PC-9 (cell line): ENCODE measurements at regions not wholly inside any gene's neighbourhood (a gene's known extent, or its start where the extent isn't known, plus 50 kb on each side); places are given as distances from the start of the nearest gene placed in this dataset.

Experiments
- BruUV-seq: library from RNA; stranded (reverse); fragments of 400-500 nt; replicated peaks from 2 replicates; lab custom pipeline; 2021; lab: Mats Ljungman, UMichigan
- CTCF ChIA-PET: fragments of 300-600 bp; sonication (Branson Sonifier 250); formaldehyde crosslinking; loops from one replicate; lab custom pipeline; 2022; ENCODE audit warnings: antibody characterized with exemption; lab: Charles Lee
- POLR2A ChIA-PET: fragments of 300-600 bp; sonication (Branson Sonifier 250); formaldehyde crosslinking; loops from one replicate; lab custom pipeline; 2022; ENCODE audit warnings: antibody characterized with exemption; ENCODE audit not compliant: unreplicated experiment; lab: Charles Lee
- DNase-seq, 2 experiments: peaks; one replicate each; pipeline versions ENCODE4 v3.0.0 to v3.0.0-alpha.2; 2015 to 2022; ENCODE audit warnings: mixed read lengths in 1 of 2
- H2AFZ ChIP-seq: fragments of 200-600 bp; sonication (generic); 2 replicates; pipeline ENCODE4 v1.8.1; 2017; ENCODE audit warnings: antibody characterized with exemption
- H3F3A ChIP-seq: fragments of 200-600 bp; sonication (generic); 2 replicates; pipeline ENCODE4 v1.8.1; 2017; ENCODE audit warnings: antibody characterized with exemption, mild to moderate bottlenecking, low read depth; ENCODE audit not compliant: insufficient read depth
- H3K27ac ChIP-seq: fragments of 200-600 bp; sonication (generic); 2 replicates; pipeline ENCODE4 v1.6.1; 2016; ENCODE audit warnings: mixed run types
- H3K27me3 ChIP-seq: fragments of 200-600 bp; sonication (generic); 2 replicates; pipeline ENCODE4 v1.6.1; 2016; ENCODE audit warnings: low read depth, mixed run types; ENCODE audit not compliant: insufficient read depth
- H3K36me3 ChIP-seq: fragments of 200-600 bp; sonication (generic); 2 replicates; pipeline ENCODE4 v1.6.1; 2016; ENCODE audit warnings: low read depth, mixed run types
- H3K4me1 ChIP-seq: fragments of 200-600 bp; sonication (generic); replicated peaks from 2 replicates; pipeline ENCODE4 v1.6.1; 2016; ENCODE audit warnings: mixed run types; ENCODE audit not compliant: insufficient read depth
- H3K4me2 ChIP-seq: fragments of 200-600 bp; sonication (generic); 2 replicates; pipeline ENCODE4 v1.6.1; 2017; ENCODE audit warnings: mixed run types
- H3K4me3 ChIP-seq: fragments of 200-600 bp; sonication (generic); 2 replicates; pipeline ENCODE4 v1.6.1; 2016; ENCODE audit warnings: mixed run types
- H3K79me2 ChIP-seq: fragments of 200-600 bp; sonication (generic); 2 replicates; pipeline ENCODE4 v1.6.1; 2017; ENCODE audit warnings: low read depth, mixed run types
- H3K9me2 ChIP-seq: fragments of 200-600 bp; sonication (generic); 2 replicates; pipeline ENCODE4 v1.8.1; 2017; ENCODE audit warnings: mild to moderate bottlenecking; ENCODE audit not compliant: insufficient read depth
- H3K9me3 ChIP-seq: fragments of 200-600 bp; sonication (generic); 2 replicates; pipeline ENCODE4 v1.8.1; 2016; ENCODE audit warnings: low read depth; ENCODE audit not compliant: insufficient read depth
- H4K20me1 ChIP-seq: fragments of 200-600 bp; sonication (generic); 2 replicates; pipeline ENCODE4 v1.8.1; 2017; ENCODE audit not compliant: insufficient read depth
- CTCF ChIP-seq: fragments of 200-600 bp; sonication (generic); conservative IDR thresholded peaks from 2 replicates; pipeline ENCODE4 v1.6.1; 2017; ENCODE audit warnings: mixed run types, antibody characterized with exemption, mild to moderate bottlenecking, moderate library complexity
- EZH2 ChIP-seq: fragments of 200-600 bp; sonication (generic); IDR thresholded peaks from 2 replicates; pipeline ENCODE4 v1.8.0; 2017; ENCODE audit warnings: antibody characterized with exemption, low read depth
- intact Hi-C: fragments of 100-400 bp; cut with micrococcal nuclease; formaldehyde crosslinking; loops from one replicate; pipeline ENCODE4 v1.10.0; 2022; ENCODE audit not compliant: unreplicated experiment

GRCh38 chr12:28950049-28950448 lies 199.0 kb upstream of the FAR2 start:
- no TSS peak for BruUV-seq

GRCh38 chr12:28951935-28952334 lies 197.1 kb upstream of the FAR2 start:
- no peaks in the 10 kb centered on the region for H3F3A ChIP-seq
- no peaks in the 10 kb centered on the region for H3K9me2 ChIP-seq
- intact Hi-C loops, result no loop called here
- TF ChIP-seq EZH2, result no peak
- TF ChIP-seq CTCF, result no peak
- no peaks in the 10 kb centered on the region for H3K27me3 ChIP-seq
- no peak for DNase-seq
- no peaks in the 10 kb centered on the region for H3K9me3 ChIP-seq
- H4K20me1 ChIP-seq, result no peaks in the 10 kb centered on the region
- H3K4me1 ChIP-seq, result no peaks in the 10 kb centered on the region
- no peaks in the 10 kb centered on the region for H3K36me3 ChIP-seq
- no peak overlapping the region for H3K27ac ChIP-seq
- BruUV-seq, result no TSS peak
- H2AFZ ChIP-seq, result no peak overlapping the region
- POLR2A ChIA-PET, result no interaction called here
- H3K4me3 ChIP-seq, result no peak overlapping the region
- no peaks in the 10 kb centered on the region for H3K79me2 ChIP-seq
- H3K4me2 ChIP-seq, result no peak overlapping the region
- CTCF ChIA-PET, result no interaction called here

More at GRCh38 chr12:28950049-28950448, 199.0 kb upstream of the FAR2 start:
- H3K27ac ChIP-seq, result no peak overlapping the region
- no peak overlapping the region for H2AFZ ChIP-seq
- ChIA-PET POLR2A (no interaction called here), CTCF (no interaction called here)
- H4K20me1 ChIP-seq, result no peaks in the 10 kb centered on the region
- no peaks in the 10 kb centered on the region for H3K27me3 ChIP-seq
- intact Hi-C loops, result no loop called here
- H3K79me2 ChIP-seq, result no peaks in the 10 kb centered on the region
- H3K36me3 ChIP-seq, result no peaks in the 10 kb centered on the region
- H3K4me1 ChIP-seq, result no peaks in the 10 kb centered on the region
- H3K4me3 ChIP-seq, result no peak overlapping the region
- no peaks in the 10 kb centered on the region for H3K9me3 ChIP-seq
- H3K4me2 ChIP-seq, result no peak overlapping the region
- no peak for DNase-seq
- TF ChIP-seq CTCF (no peak), EZH2 (no peak)
- H3K9me2 ChIP-seq, result no peaks in the 10 kb centered on the region
- H3F3A ChIP-seq, result no peaks in the 10 kb centered on the region

GRCh38 chr12:28954333-28954732 lies 194.7 kb upstream of the FAR2 start:
- no peak overlapping the region for H2AFZ ChIP-seq
- POLR2A ChIA-PET, result no interaction called here
- no peaks in the 10 kb centered on the region for H3F3A ChIP-seq
- CTCF ChIA-PET, result no interaction called here
- no peaks in the 10 kb centered on the region for H3K79me2 ChIP-seq
- BruUV-seq, result no TSS peak
- H3K27me3 ChIP-seq, result no peaks in the 10 kb centered on the region
- no peak overlapping the region for H3K4me2 ChIP-seq
- H4K20me1 ChIP-seq, result no peaks in the 10 kb centered on the region
- no peak overlapping the region for H3K4me3 ChIP-seq
- intact Hi-C loops, result no loop called here
- no peak overlapping the region for H3K27ac ChIP-seq
- H3K9me3 ChIP-seq, result no peaks in the 10 kb centered on the region
- H3K36me3 ChIP-seq, result no peaks in the 10 kb centered on the region
- TF ChIP-seq CTCF (no peak), EZH2 (no peak)
- DNase-seq, result no peak
- peaks cover 11% of the 10 kb centered on the region for H3K4me1 ChIP-seq
- H3K9me2 ChIP-seq, result no peaks in the 10 kb centered on the region
